Coronary artery (tissue), 2 donors: ENCODE measurements at regions not wholly inside any gene's neighbourhood (a gene's known extent, or its start where the extent isn't known, plus 50 kb on each side); places are given as distances from the start of the nearest gene placed in this dataset.
A peak's percentile ranks its signal among the peaks of the same experiment; 100 is the strongest.

ENCODE experiments used
- DNase-seq: peaks from one replicate; pipeline ENCODE4 v3.0.0-alpha.2; 2017; ENCODE audit warnings: low spot score
- H3K27ac ChIP-seq, 2 donors: fragments of 200-600 bp; sonication (generic); one replicate each; pipeline ENCODE4 v1.5.1; 2016 to 2019
- H3K4me3 ChIP-seq: fragments of 200-600 bp; sonication (generic); 2 replicates; pipeline ENCODE4 v1.5.1; 2016; ENCODE audit warnings: mild to moderate bottlenecking, moderate library complexity
- CTCF ChIP-seq: fragments of 200-600 bp; sonication (generic); IDR thresholded peaks from one replicate; pipeline ENCODE4 v1.5.1; 2019; ENCODE audit warnings: antibody characterized with exemption

DNA sequence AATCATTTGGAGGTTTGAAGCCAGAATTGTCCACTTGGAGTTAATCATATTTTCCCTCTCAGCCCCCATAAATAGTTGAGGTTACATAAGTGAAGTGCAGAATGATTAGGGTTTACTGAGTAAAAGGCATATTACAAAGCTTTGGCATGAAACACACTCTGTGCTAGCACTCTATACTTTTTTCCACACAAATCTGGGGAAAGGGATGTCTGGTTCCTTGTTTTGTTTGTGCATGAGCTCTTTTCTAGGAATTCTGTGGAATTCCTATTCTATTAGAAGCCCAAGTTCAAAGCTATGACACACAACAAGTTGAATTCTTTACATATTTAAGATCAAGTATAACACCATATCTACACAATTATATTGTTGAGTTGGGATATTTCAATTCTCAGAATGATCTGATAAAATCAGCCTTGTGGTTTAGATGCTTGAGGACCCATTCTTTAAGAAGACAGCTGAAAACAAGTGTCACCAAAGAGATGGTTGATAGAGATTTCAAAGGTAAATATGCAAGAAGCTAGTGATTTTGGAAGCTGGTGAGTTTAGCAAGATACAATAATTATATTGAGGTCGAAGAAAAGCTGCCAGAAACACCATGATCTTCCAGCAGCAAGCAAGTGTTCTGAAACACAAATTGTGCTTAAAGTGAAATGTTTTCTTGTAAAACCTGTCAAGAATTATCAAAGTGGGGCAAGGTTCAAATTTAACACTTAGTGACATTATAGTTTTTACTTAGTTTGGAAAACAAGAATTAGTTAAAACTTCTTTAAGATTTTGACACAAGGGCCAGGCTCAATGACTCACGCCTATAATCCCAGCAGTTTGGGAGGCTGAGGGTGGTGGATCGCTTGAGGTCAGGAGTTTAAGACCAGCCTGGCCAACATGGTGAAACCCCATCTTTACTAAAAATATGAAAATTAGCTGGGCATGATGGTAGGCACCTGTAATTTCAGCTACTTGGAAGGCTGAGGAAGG lies 122.6 kb downstream of the INHBA start:
- no peak overlapping the region for H3K4me3 ChIP-seq
- no peak overlapping the region for H3K27ac ChIP-seq
- no peak for TF ChIP-seq CTCF
- DNase-seq = no peak

- TF ChIP-seq CTCF = no peak
- no peak for DNase-seq
These were observed 124.2 kb downstream of the INHBA start for GRCh38 chr7:41578700-41579099.

GRCh38 chr7:41576166-41576565 lies 126.7 kb downstream of the INHBA start:
- no peak for DNase-seq
- Histone ChIP-seq H3K27ac (no peak overlapping the region), H3K4me3 (no peak overlapping the region)
- no peak for TF ChIP-seq CTCF

More at GRCh38 chr7:41578700-41579099, 124.2 kb downstream of the INHBA start:
- Histone ChIP-seq H3K4me3 (no peak overlapping the region), H3K27ac (no peak overlapping the region)

DNA sequence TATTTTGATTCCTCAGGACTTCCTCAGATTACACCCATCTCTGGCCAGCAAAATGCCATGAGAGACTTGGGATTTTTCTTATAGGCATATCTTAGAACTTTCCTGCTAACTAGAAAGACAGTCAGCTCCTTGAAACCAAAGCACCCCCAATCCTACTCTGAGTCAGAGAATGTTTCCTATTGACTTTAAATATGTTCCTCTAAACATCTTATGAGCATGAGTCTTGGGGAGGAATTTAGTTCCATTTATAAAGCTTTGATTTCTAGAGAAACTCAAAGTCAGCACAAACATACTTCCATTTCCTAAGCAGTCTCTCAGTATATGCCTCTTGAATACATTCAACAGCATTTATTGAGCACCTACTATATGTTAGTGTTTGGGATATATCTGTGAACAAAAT lies 128.5 kb downstream of the INHBA start:
- Histone ChIP-seq H3K4me3 (no peak overlapping the region), H3K27ac (no peak overlapping the region)
- DNase-seq = no peak
- TF ChIP-seq CTCF = no peak

- no peak for TF ChIP-seq CTCF
- DNase-seq = no peak
- H3K27ac ChIP-seq = no peak overlapping the region
- H3K4me3 ChIP-seq = no peak overlapping the region
These were observed 129.0 kb downstream of the INHBA start for GRCh38 chr7:41573862-41574261.

- no peak for DNase-seq
- TF ChIP-seq CTCF = no peak
- H3K4me3 ChIP-seq = no peak overlapping the region
- H3K27ac ChIP-seq = peak overlapping the region in 1 of 2 donors; percentile 36
These were observed 129.4 kb downstream of the INHBA start for GRCh38 chr7:41573443-41573842.

- no peak for DNase-seq
These were observed 129.9 kb downstream of the INHBA start for GRCh38 chr7:41573015-41573414.

More at GRCh38 chr7:41573015-41573414, 129.9 kb downstream of the INHBA start:
- H3K4me3 ChIP-seq = no peak overlapping the region
- peak overlapping the region in 1 of 2 donors; percentile 36 for H3K27ac ChIP-seq
- no peak for TF ChIP-seq CTCF
